OCI-LY7 (cell line): ENCODE measurements at regions not wholly inside any gene's neighbourhood (a gene's known extent, or its start where the extent isn't known, plus 50 kb on each side); places are given as distances from the start of the nearest gene placed in this dataset.

ENCODE experiments used
- BruUV-seq: library from RNA; stranded (reverse); fragments of 400-500 nt; replicated peaks from 2 replicates; lab custom pipeline; 2021; lab: Mats Ljungman, UMichigan
- CTCF ChIA-PET: fragments of 300-600 bp; sonication (Branson Sonifier 250); formaldehyde crosslinking; loops from one replicate; lab custom pipeline; 2022; ENCODE audit warnings: antibody characterized with exemption; ENCODE audit not compliant: unreplicated experiment; lab: Charles Lee
- POLR2A ChIA-PET: fragments of 300-600 bp; sonication (Branson Sonifier 250); formaldehyde crosslinking; loops from one replicate; lab custom pipeline; 2022; ENCODE audit warnings: antibody characterized with exemption; lab: Charles Lee
- DNase-seq: peaks from one replicate; pipeline ENCODE4 v3.0.0-alpha.2; 2015; ENCODE audit warnings: low spot score
- H2AFZ ChIP-seq: fragments of 200-600 bp; sonication (generic), shearing (Covaris generic); 2 replicates; pipeline ENCODE4 v1.6.1; 2014; ENCODE audit warnings: mild to moderate bottlenecking, antibody characterized with exemption, low read length, moderate library complexity
- H3K27ac ChIP-seq: fragments of 200-600 bp; sonication (generic); 2 replicates; pipeline ENCODE4 v1.5.1; 2014; ENCODE audit warnings: mixed run types, low read depth, mild to moderate bottlenecking, moderate library complexity, low read length, inconsistent platforms; ENCODE audit not compliant: poor library complexity, severe bottlenecking
- H3K36me3 ChIP-seq: fragments of 200-600 bp; sonication (generic); 2 replicates; pipeline ENCODE4 v1.6.1; 2014; ENCODE audit warnings: mild to moderate bottlenecking, antibody characterized with exemption, low read length, moderate library complexity, mixed read lengths; ENCODE audit not compliant: insufficient read depth
- H3K4me1 ChIP-seq: fragments of 200-600 bp; sonication (generic); 2 replicates; pipeline ENCODE4 v1.5.1; 2014; ENCODE audit warnings: mild to moderate bottlenecking, low read length; ENCODE audit not compliant: insufficient read depth, poor library complexity, severe bottlenecking
- H3K4me2 ChIP-seq: fragments of 200-600 bp; sonication (generic); 2 replicates; pipeline ENCODE4 v1.6.1; 2014; ENCODE audit warnings: mild to moderate bottlenecking, low read length
- H3K4me3 ChIP-seq: fragments of 200-600 bp; sonication (generic); 2 replicates; pipeline ENCODE4 v1.5.1; 2014; ENCODE audit warnings: mild to moderate bottlenecking, low read depth, low read length; ENCODE audit not compliant: poor library complexity, severe bottlenecking
- H3K79me2 ChIP-seq: fragments of 200-600 bp; sonication (generic); 2 replicates; pipeline ENCODE4 v1.6.1; 2016; ENCODE audit warnings: low read depth, mild to moderate bottlenecking, low read length, moderate library complexity, mixed read lengths; ENCODE audit not compliant: insufficient read depth
- H3K9me2 ChIP-seq: fragments of 200-600 bp; sonication (generic); 2 replicates; pipeline ENCODE4 v1.6.1; 2016; ENCODE audit warnings: mild to moderate bottlenecking, low read length, mixed read lengths; ENCODE audit not compliant: insufficient read depth
- H3K9me3 ChIP-seq: fragments of 200-600 bp; sonication (generic); 2 replicates; pipeline ENCODE4 v1.6.1; 2014; ENCODE audit warnings: mild to moderate bottlenecking, mixed run types, low read length, mixed read lengths
- H4K20me1 ChIP-seq: fragments of 200-600 bp; sonication (generic); 2 replicates; pipeline ENCODE4 v1.6.1; 2014; ENCODE audit warnings: mild to moderate bottlenecking, antibody characterized with exemption, low read length, moderate library complexity, mixed read lengths; ENCODE audit not compliant: insufficient read depth
- EZH2phosphoT487 ChIP-seq: fragments of 200-600 bp; sonication (generic); IDR thresholded peaks from 2 replicates; pipeline ENCODE4 v1.6.1; 2018; ENCODE audit warnings: low read depth, borderline replicate concordance, mild to moderate bottlenecking, mixed run types, antibody characterized with exemption, low read length, moderate library complexity, mixed read lengths
- intact Hi-C: fragments of 100-400 bp; cut with micrococcal nuclease; formaldehyde crosslinking; loops from one replicate; pipeline ENCODE4 v1.10.0; 2022; ENCODE audit not compliant: unreplicated experiment
- TF ChIP-seq, protein P1 (sequence below): fragments of 200-600 bp; sonication (generic); conservative IDR thresholded peaks from 2 replicates; pipeline ENCODE4 v1.5.1; 2014; ENCODE audit warnings: mild to moderate bottlenecking, antibody characterized with exemption, low read length, moderate library complexity, mixed read lengths

DNA sequence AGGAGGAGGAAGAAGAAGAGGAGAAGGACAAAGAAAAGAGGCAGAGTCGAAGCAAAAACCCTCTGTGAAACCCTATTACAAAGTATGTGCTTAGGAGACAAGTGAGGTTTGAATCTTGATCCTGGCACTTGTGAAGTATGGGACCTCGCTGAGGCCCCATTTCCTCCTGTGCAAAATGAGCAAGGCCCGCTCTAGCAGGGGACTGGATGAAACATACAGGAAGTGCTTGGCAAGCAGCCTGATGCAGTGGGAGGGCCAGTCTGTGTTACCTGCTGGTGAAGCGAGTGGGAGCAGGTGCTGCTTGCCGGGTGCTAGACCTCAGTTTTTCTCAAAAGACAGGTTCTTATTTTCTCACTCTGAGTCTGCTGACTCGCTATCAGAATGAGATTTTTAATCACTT is 150.4 kb downstream of the JCAD start:
- no peaks in the 10 kb centered on the region for H3K79me2 ChIP-seq
- H3K4me2 ChIP-seq: no peak overlapping the region
- H3K9me3 ChIP-seq: no peaks in the 10 kb centered on the region
- H3K27ac ChIP-seq: no peak overlapping the region
- no peaks in the 10 kb centered on the region for H3K36me3 ChIP-seq
- no peak overlapping the region for H3K4me3 ChIP-seq
- CTCF ChIA-PET: no interaction called here
- TF ChIP-seq, protein P1, sequence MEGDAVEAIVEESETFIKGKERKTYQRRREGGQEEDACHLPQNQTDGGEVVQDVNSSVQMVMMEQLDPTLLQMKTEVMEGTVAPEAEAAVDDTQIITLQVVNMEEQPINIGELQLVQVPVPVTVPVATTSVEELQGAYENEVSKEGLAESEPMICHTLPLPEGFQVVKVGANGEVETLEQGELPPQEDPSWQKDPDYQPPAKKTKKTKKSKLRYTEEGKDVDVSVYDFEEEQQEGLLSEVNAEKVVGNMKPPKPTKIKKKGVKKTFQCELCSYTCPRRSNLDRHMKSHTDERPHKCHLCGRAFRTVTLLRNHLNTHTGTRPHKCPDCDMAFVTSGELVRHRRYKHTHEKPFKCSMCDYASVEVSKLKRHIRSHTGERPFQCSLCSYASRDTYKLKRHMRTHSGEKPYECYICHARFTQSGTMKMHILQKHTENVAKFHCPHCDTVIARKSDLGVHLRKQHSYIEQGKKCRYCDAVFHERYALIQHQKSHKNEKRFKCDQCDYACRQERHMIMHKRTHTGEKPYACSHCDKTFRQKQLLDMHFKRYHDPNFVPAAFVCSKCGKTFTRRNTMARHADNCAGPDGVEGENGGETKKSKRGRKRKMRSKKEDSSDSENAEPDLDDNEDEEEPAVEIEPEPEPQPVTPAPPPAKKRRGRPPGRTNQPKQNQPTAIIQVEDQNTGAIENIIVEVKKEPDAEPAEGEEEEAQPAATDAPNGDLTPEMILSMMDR: no peak
- TF ChIP-seq EZH2phosphoT487: no peak
- intact Hi-C loops: no loop called here
- DNase-seq: no peak
- H2AFZ ChIP-seq: no peak overlapping the region
- BruUV-seq: no TSS peak
- POLR2A ChIA-PET: no interaction called here
- H3K9me2 ChIP-seq: no peaks in the 10 kb centered on the region
- no peaks in the 10 kb centered on the region for H4K20me1 ChIP-seq
- H3K4me1 ChIP-seq: no peaks in the 10 kb centered on the region

DNA sequence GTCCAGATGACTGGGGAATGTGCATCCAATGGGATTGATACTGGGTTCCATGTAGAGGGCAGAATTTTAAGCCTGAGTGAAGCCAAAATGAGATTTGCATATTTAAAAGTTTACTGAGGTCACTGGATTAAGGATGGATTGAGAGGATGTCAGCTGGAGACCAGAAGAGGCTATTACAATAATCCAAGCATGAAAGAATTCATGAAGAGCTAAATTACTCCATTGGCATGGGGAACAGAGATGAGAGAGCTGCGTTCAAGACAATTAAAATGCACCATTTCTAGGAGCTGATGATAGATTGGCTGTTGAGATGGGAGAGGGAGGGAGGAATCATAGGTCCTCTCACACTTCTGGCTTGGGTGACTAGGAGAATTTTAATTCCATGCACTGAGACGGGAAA is 158.5 kb downstream of the JCAD start:
- ChIA-PET POLR2A (interaction anchor here (0.6 kb wide), 1 partner anchor 223 kb away, joined by 3 read pairs; no protein-coding TSS in a partner anchor), CTCF (no interaction called here)
- no TSS peak for BruUV-seq
- no peak overlapping the region for H3K27ac ChIP-seq
- no peak overlapping the region for H3K4me3 ChIP-seq
- intact Hi-C loops: no loop called here
- H3K9me2 ChIP-seq: no peaks in the 10 kb centered on the region
- DNase-seq: no peak
- H3K79me2 ChIP-seq: no peaks in the 10 kb centered on the region
- no peak for TF ChIP-seq EZH2phosphoT487
- TF ChIP-seq, protein P1: no peak
- H3K4me2 ChIP-seq: no peak overlapping the region
- no peaks in the 10 kb centered on the region for H3K4me1 ChIP-seq
- H3K9me3 ChIP-seq: no peaks in the 10 kb centered on the region
- no peak overlapping the region for H2AFZ ChIP-seq
- no peaks in the 10 kb centered on the region for H4K20me1 ChIP-seq
- H3K36me3 ChIP-seq: no peaks in the 10 kb centered on the region

DNA sequence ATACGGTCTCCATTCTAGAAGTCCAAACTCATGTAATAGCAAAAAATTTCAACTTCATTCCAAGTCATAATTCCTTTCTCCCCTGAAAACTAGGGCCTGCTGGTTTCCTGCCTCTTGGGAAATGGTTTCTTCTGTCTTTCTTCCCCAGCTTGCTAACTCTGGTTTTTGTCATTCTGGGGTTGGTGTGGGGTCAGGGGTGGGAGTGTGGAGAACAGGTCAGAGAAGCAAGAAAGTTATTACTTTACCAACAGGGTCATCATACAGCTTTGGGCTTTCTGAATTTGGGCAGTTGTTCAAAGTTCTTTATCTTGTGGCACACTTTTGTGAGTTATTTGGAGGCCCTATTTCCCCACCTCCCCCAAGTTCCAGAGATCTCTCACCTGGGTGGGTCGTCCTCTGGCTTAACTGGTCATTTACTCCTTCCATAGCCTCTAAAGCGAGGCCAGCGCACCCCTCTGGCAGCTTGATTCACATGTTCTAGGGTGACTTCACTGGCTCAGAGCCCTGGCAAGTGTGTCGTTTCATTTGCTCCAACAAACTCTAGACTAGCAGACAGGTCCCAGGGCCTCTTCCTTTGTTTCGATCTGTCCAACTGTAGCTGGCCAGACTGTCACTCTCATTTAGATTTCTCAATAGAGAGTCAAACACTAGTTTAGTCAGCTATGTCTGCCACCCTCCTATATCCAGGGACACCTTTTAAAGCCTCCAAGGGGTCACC is 161.2 kb downstream of the JCAD start:
- H3K36me3 ChIP-seq: no peaks in the 10 kb centered on the region
- no peak overlapping the region for H3K4me2 ChIP-seq
- H2AFZ ChIP-seq: no peak overlapping the region
- H3K4me3 ChIP-seq: no peak overlapping the region
- H3K27ac ChIP-seq: no peak overlapping the region
- ChIA-PET CTCF (no interaction called here), POLR2A (interaction anchor here (0.6 kb wide), 1 partner anchor 24 kb away, joined by 3 read pairs; no protein-coding TSS in a partner anchor)
- no peaks in the 10 kb centered on the region for H3K9me3 ChIP-seq
- no peak for TF ChIP-seq EZH2phosphoT487
- TF ChIP-seq, protein P1: no peak
- H3K79me2 ChIP-seq: no peaks in the 10 kb centered on the region
- H3K4me1 ChIP-seq: no peaks in the 10 kb centered on the region
- no peaks in the 10 kb centered on the region for H4K20me1 ChIP-seq
- no TSS peak for BruUV-seq
- DNase-seq: no peak
- no peaks in the 10 kb centered on the region for H3K9me2 ChIP-seq
- intact Hi-C loops: no loop called here
